K562 (cell line): ENCODE measurements at regions not wholly inside any gene's neighbourhood (a gene's known extent, or its start where the extent isn't known, plus 50 kb on each side); places are given as distances from the start of the nearest gene placed in this dataset.

Experiments used
- BHLHE40 ChIP-seq: IDR thresholded peaks from 2 replicates; pipeline ENCODE4 v1.6.1; 2011; ENCODE audit warnings: low read length, improper control_type of control experiment
- BMI1 ChIP-seq: fragments of 150-350 bp; IDR thresholded peaks from 2 replicates; pipeline ENCODE4 v1.6.1; 2014; ENCODE audit warnings: low read length
- CHAMP1 ChIP-seq: fragments of 450-650 bp; IDR thresholded peaks from 2 replicates; pipeline ENCODE4 v1.6.1; 2016; ENCODE audit warnings: mild to moderate bottlenecking
- ELF1 ChIP-seq: fragments of 200-800 bp; sonication (Bioruptor generic); IDR thresholded peaks from 2 replicates; pipeline ENCODE4 v1.6.1; 2016; ENCODE audit warnings: missing genetic modification characterization, missing compliant biosample characterization
- ETV5 ChIP-seq: sonication (generic); formaldehyde crosslinking; IDR thresholded peaks from 2 replicates; pipeline ENCODE4 v1.4.0; 2020; ENCODE audit warnings: low read depth, mild to moderate bottlenecking, missing genetic modification reagents
- FOS ChIP-seq: IDR thresholded peaks from 3 replicates; pipeline ENCODE4 v1.6.1; 2011; ENCODE audit not compliant: insufficient read length; ENCODE audit errors: extremely low read depth
- FOXA3 ChIP-seq, 2 experiments: fragments of 450-650 bp in 1 of 2; sonication (generic) in 1 of 2; formaldehyde crosslinking; IDR thresholded peaks in 1 of 2; conservative IDR thresholded peaks in 1 of 2; 2 replicates each; pipeline versions ENCODE4 v1.4.0 to v1.8.0; 2020 to 2022; ENCODE audit warnings: mild to moderate bottlenecking in 2 of 2, missing genetic modification reagents in 1 of 2
- GATA2 ChIP-seq: sonication (generic); formaldehyde crosslinking; IDR thresholded peaks from 2 replicates; pipeline ENCODE4 v1.4.0; 2020; ENCODE audit warnings: mild to moderate bottlenecking, missing genetic modification reagents
- GATAD2B ChIP-seq: fragments of 450-650 bp; IDR thresholded peaks from 2 replicates; pipeline ENCODE4 v1.6.1; 2017; ENCODE audit warnings: mild to moderate bottlenecking, borderline replicate concordance
- ILK ChIP-seq: fragments of 450-650 bp; IDR thresholded peaks from 2 replicates; pipeline ENCODE4 v1.6.1; 2016; ENCODE audit warnings: missing genetic modification characterization, low read depth, mild to moderate bottlenecking, missing compliant biosample characterization, moderate library complexity, borderline replicate concordance
- KLF13 ChIP-seq: fragments of 450-650 bp; IDR thresholded peaks from 2 replicates; pipeline ENCODE4 v1.6.1; 2016; ENCODE audit warnings: missing genetic modification characterization, low read depth, mild to moderate bottlenecking, missing compliant biosample characterization, moderate library complexity, borderline replicate concordance
- MAX ChIP-seq: sonication (generic); formaldehyde crosslinking; IDR thresholded peaks from 2 replicates; pipeline ENCODE4 v1.9.0; 2022; ENCODE audit warnings: mild to moderate bottlenecking, missing genetic modification reagents
- MIER1 ChIP-seq: fragments of 450-650 bp; IDR thresholded peaks from 2 replicates; pipeline ENCODE4 v1.6.1; 2016; ENCODE audit warnings: antibody characterized with exemption, mild to moderate bottlenecking, low read depth
- MLX ChIP-seq, 2 experiments: fragments of 450-650 bp in 1 of 2; sonication (generic) in 1 of 2; formaldehyde crosslinking; conservative IDR thresholded peaks; 2 replicates each; pipeline versions ENCODE4 v1.4.0 to v1.8.1; 2020 to 2022; ENCODE audit warnings: mild to moderate bottlenecking in 1 of 2, missing genetic modification reagents in 1 of 2
- MYBL2 ChIP-seq, 2 experiments: fragments of 450-650 bp in 1 of 2; sonication (generic) in 1 of 2; formaldehyde crosslinking in 1 of 2; IDR thresholded peaks; 2 replicates each; pipeline versions ENCODE4 v1.6.1 to v1.8.1; 2017 to 2022; ENCODE audit warnings: borderline replicate concordance in 1 of 2, inconsistent platforms in 1 of 2, low read depth in 1 of 2, mild to moderate bottlenecking in 1 of 2, missing genetic modification reagents in 1 of 2, moderate library complexity in 1 of 2
- POLR2H ChIP-seq: IDR thresholded peaks from 2 replicates; pipeline ENCODE4 v1.6.1; 2016; ENCODE audit warnings: missing genetic modification characterization, low read depth, mild to moderate bottlenecking, control low read depth, missing compliant biosample characterization, moderate library complexity
- POLR3G ChIP-seq: IDR thresholded peaks from 2 replicates; pipeline ENCODE4 v1.6.1; 2011; ENCODE audit not compliant: insufficient read length, insufficient replicate concordance; ENCODE audit errors: extremely low read depth
- SAFB ChIP-seq: fragments of 200-400 bp; formaldehyde crosslinking; IDR thresholded peaks from 2 replicates; pipeline ENCODE4 v1.6.1; 2017; ENCODE audit warnings: low read depth, low read length, borderline replicate concordance
- SMARCA5 ChIP-seq: fragments of 450-650 bp; IDR thresholded peaks from 2 replicates; pipeline ENCODE4 v1.6.1; 2016
- SUPT5H ChIP-seq: fragments of 450-650 bp; IDR thresholded peaks from 2 replicates; pipeline ENCODE4 v1.6.1; 2016
- TCFL5 ChIP-seq: fragments of 250-450 bp; sonication (Bioruptor Pico); conservative IDR thresholded peaks from 2 replicates; pipeline ENCODE4 v1.6.1; 2021; ENCODE audit warnings: mild to moderate bottlenecking, moderate library complexity, matching md5 sums
- ZBTB26 ChIP-seq: fragments of 450-650 bp; formaldehyde crosslinking; IDR thresholded peaks from 2 replicates; pipeline ENCODE4 v1.4.0; 2022; ENCODE audit warnings: missing genetic modification characterization
- ZNF134 ChIP-seq: fragments of 250-450 bp; sonication (Bioruptor Pico); conservative IDR thresholded peaks from 2 replicates; pipeline ENCODE4 v1.4.0; 2020
- ZNF146 ChIP-seq: IDR thresholded peaks from one replicate; pipeline ENCODE4 v1.6.1; 2018; ENCODE audit warnings: missing compliant biosample characterization; ENCODE audit not compliant: unreplicated experiment
- ZNF217 ChIP-seq: sonication (generic); formaldehyde crosslinking; IDR thresholded peaks from 2 replicates; pipeline ENCODE4 v1.8.0; 2022; ENCODE audit warnings: mild to moderate bottlenecking, missing genetic modification reagents
- ZZZ3 ChIP-seq: fragments of 450-650 bp; IDR thresholded peaks from 2 replicates; pipeline ENCODE4 v1.6.1; 2016; ENCODE audit warnings: antibody characterized with exemption, mild to moderate bottlenecking, moderate library complexity

- no peak for TF ChIP-seq MLX (CRISPR knock-in tag; conservative IDR thresholded peaks at IDR 0.05)
- no peak for TF ChIP-seq ZBTB26 (CRISPR knock-in tag)
- TF ChIP-seq GATA2: no peak
- TF ChIP-seq POLR2H: no peak
- TF ChIP-seq ETV5 (CRISPR knock-in tag): no peak
- TF ChIP-seq GATAD2B: no peak
- TF ChIP-seq ZNF146 (CRISPR knock-in tag): no peak
- peak; percentile 80; the same call in 1 of the 2 replicates for TF ChIP-seq KLF13 (tag)
- no peak for TF ChIP-seq TCFL5 (CRISPR knock-in tag)
- no peak for TF ChIP-seq BHLHE40
- TF ChIP-seq CHAMP1: no peak
- TF ChIP-seq SAFB: no peak
- TF ChIP-seq MIER1: no peak
- TF ChIP-seq BMI1: no peak
- no peak for TF ChIP-seq ZNF134 (CRISPR knock-in tag)
- no peak for TF ChIP-seq POLR3G
- no peak for TF ChIP-seq FOXA3 (CRISPR knock-in tag; conservative IDR thresholded peaks at IDR 0.05 in 1 of 2, IDR thresholded peaks at IDR 0.05 in 1 of 2)
- TF ChIP-seq MYBL2 (IDR thresholded peaks at IDR 0.05; ENCODE audit: low read depth): no peak
- no peak for TF ChIP-seq MYBL2 (CRISPR knock-in tag; IDR thresholded peaks at IDR 0.05; ENCODE audit: borderline replicate concordance)
- no peak for TF ChIP-seq ZZZ3
- no peak for TF ChIP-seq ILK
- no peak for TF ChIP-seq SMARCA5
- TF ChIP-seq SUPT5H: peak; percentile 83
- peak; percentile 70 for TF ChIP-seq FOS
- TF ChIP-seq ZNF217 (CRISPR knock-in tag): no peak
- TF ChIP-seq MAX (CRISPR knock-in tag): no peak
- TF ChIP-seq ELF1 (tag): no peak
Measured at GRCh38 chr3:15859507-15860013, 61.8 kb upstream of the ANKRD28 start (continued).
